ENCODE measurements at regions not wholly inside any gene's neighbourhood (a gene's known extent, or its start where the extent isn't known, plus 50 kb on each side); places are given as distances from the start of the nearest gene placed in this dataset.

GRCh38 chrX:125436855-125437254 lies 117.2 kb downstream of the TEX13C start:
- TF ChIP-seq CTCF (IDR thresholded peaks at IDR 0.05) (peak in 1 of 7 experiments; percentile 21), EP300 (IDR thresholded peaks at IDR 0.05) (no peak), POLR2A (IDR thresholded peaks at IDR 0.05) (no peak)
